GM23338 (cell line): ENCODE measurements at regions not wholly inside any gene's neighbourhood (a gene's known extent, or its start where the extent isn't known, plus 50 kb on each side); places are given as distances from the start of the nearest gene placed in this dataset.

ENCODE experiments used
- CREB1 ChIP-seq: fragments of 250-450 bp; sonication (Bioruptor Pico); IDR thresholded peaks from 2 replicates; pipeline ENCODE4 v1.5.0; 2020; ENCODE audit warnings: low read depth, mild to moderate bottlenecking, moderate library complexity
- ETS1 ChIP-seq: IDR thresholded peaks from 2 replicates; pipeline ENCODE4 v1.6.1; 2016; ENCODE audit warnings: antibody characterized with exemption
- EZH2 ChIP-seq: fragments of 200-600 bp; sonication (generic); IDR thresholded peaks from one replicate; pipeline ENCODE4 v1.8.0; 2017; ENCODE audit warnings: antibody characterized with exemption, mild to moderate bottlenecking, low read depth; ENCODE audit not compliant: unreplicated experiment
- NANOG ChIP-seq: IDR thresholded peaks from 2 replicates; pipeline ENCODE4 v1.6.1; 2016; ENCODE audit warnings: antibody characterized with exemption, borderline replicate concordance
- POLR2AphosphoS5 ChIP-seq: IDR thresholded peaks from 2 replicates; pipeline ENCODE4 v1.6.1; 2016; ENCODE audit warnings: antibody characterized with exemption, low read depth
- REST ChIP-seq: IDR thresholded peaks from one replicate; pipeline ENCODE4 v1.6.1; 2018; ENCODE audit warnings: antibody characterized with exemption; ENCODE audit not compliant: unreplicated experiment
- ZNF331 ChIP-seq: fragments of 250-450 bp; sonication (Bioruptor Pico); IDR thresholded peaks from 2 replicates; pipeline ENCODE4 v1.5.0; 2020; ENCODE audit warnings: low read depth, mild to moderate bottlenecking, moderate library complexity
- ZNF462 ChIP-seq: fragments of 250-450 bp; sonication (Bioruptor Pico); IDR thresholded peaks from 2 replicates; pipeline ENCODE4 v1.5.0; 2020; ENCODE audit warnings: mild to moderate bottlenecking, moderate library complexity

- TF ChIP-seq ZNF462 (CRISPR knock-in tag), result no peak
- no peak for TF ChIP-seq EZH2
- no peak for TF ChIP-seq POLR2AphosphoS5
- TF ChIP-seq NANOG, result no peak
- no peak for TF ChIP-seq ETS1
- TF ChIP-seq CREB1, result no peak
- TF ChIP-seq ZNF331 (CRISPR knock-in tag), result no peak
- TF ChIP-seq REST, result no peak
These were observed 640.0 kb downstream of the TMTC2 start (continued) for GRCh38 chr12:83326666-83327065.
